Activated CD4-positive, alpha-beta T cell treated with anti-CD3 and anti-CD28 coated beads, Interleukin-2, amount 10 ng/mL, durations not matched to agents 24 days and 14 days (primary cell): ENCODE measurements at regions not wholly inside any gene's neighbourhood (a gene's known extent, or its start where the extent isn't known, plus 50 kb on each side); places are given as distances from the start of the nearest gene placed in this dataset.
"Not testable (repeated sequence)": the region's sequence is repeated elsewhere in the genome, so short reads cannot be mapped to it uniquely, and the experiment has no call there.

ENCODE experiments used
- DNase-seq: peaks from one replicate; pipeline ENCODE4 v3.0.0; 2022
- H3K27ac Mint-ChIP-seq: one replicate; pipeline ENCODE4 v1.8.0; 2022; ENCODE audit warnings: mild to moderate bottlenecking, mixed read lengths
- H3K27me3 Mint-ChIP-seq: one replicate; pipeline ENCODE4 v1.8.0; 2022; ENCODE audit warnings: mixed read lengths
- H3K36me3 Mint-ChIP-seq: one replicate; pipeline ENCODE4 v1.8.0; 2022; ENCODE audit warnings: low read depth, mild to moderate bottlenecking, mixed read lengths
- H3K4me1 Mint-ChIP-seq: one replicate; pipeline ENCODE4 v1.8.0; 2021; ENCODE audit warnings: mixed read lengths
- H3K4me3 Mint-ChIP-seq: one replicate; pipeline ENCODE4 v1.8.0; 2022; ENCODE audit warnings: mild to moderate bottlenecking, moderate library complexity, mixed read lengths
- H3K9me3 Mint-ChIP-seq: one replicate; pipeline ENCODE4 v1.8.0; 2021; ENCODE audit warnings: mixed read lengths
- intact Hi-C: fragments of 100-400 bp; cut with micrococcal nuclease; formaldehyde crosslinking; loops from one replicate; pipeline ENCODE4 v1.15.1; 2023

GRCh38 chr12:25372969-25373817, 122.5 kb upstream of the KRAS start:
- Mint-ChIP-seq H3K4me3 (peak overlapping the region; percentile 40), H3K9me3 (no peaks in the 10 kb centered on the region), H3K27ac (peak overlapping the region; percentile 83), H3K4me1 (peaks cover 51% of the 10 kb centered on the region), H3K36me3 (peaks cover 2% of the 10 kb centered on the region), H3K27me3 (no peaks in the 10 kb centered on the region)
- intact Hi-C loops = loop anchor here (1.0 kb wide), 1 partner anchor 8 kb away; no protein-coding TSS in a partner anchor
- DNase-seq = no peak

GRCh38 chr12:25372002-25372401, 121.3 kb upstream of the KRAS start:
- intact Hi-C loops = no loop called here
- Mint-ChIP-seq H3K9me3 (no peaks in the 10 kb centered on the region), H3K27me3 (no peaks in the 10 kb centered on the region), H3K36me3 (peaks cover 2% of the 10 kb centered on the region), H3K4me3 (no peak overlapping the region), H3K27ac (no peak overlapping the region), H3K4me1 (peaks cover 39% of the 10 kb centered on the region)
- DNase-seq = no peak

DNA sequence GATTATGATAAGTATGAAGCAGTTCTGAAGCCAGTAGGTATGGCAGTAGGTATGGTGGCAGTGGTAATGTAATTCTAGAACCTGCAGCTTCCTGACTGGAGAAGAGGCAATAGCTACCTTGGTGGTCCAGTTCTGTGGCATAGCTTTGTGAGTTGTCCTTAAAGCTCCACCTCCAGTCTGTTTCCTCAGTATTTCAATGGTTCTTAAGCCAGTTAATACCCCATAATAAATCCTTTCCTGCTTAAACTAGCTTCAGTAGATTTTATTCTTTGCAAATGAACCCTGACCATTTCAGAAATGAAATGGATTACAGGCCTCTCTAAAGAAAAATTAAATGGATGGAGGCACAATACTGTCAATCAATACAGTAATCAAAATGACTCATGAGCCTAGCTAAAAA, 117.8 kb upstream of the KRAS start:
- peak; percentile 49 for DNase-seq
- H3K4me3 Mint-ChIP-seq = no peak overlapping the region
- H3K36me3 Mint-ChIP-seq = peaks cover 2% of the 10 kb centered on the region
- intact Hi-C loops = loop anchor here (5.0 kb wide), 1 partner anchor 421 kb away; the partner anchor contains the start of gene BCAT1
- H3K27me3 Mint-ChIP-seq = no peaks in the 10 kb centered on the region
- H3K9me3 Mint-ChIP-seq = no peaks in the 10 kb centered on the region
- no peak overlapping the region for H3K27ac Mint-ChIP-seq
- peaks cover 30% of the 10 kb centered on the region for H3K4me1 Mint-ChIP-seq

GRCh38 chr12:25366122-25366521, 115.4 kb upstream of the KRAS start:
- intact Hi-C loops = loop anchor here (5.0 kb wide), 1 partner anchor 419 kb away; the partner anchor contains the start of gene BCAT1
- Mint-ChIP-seq H3K4me3 (no peak overlapping the region), H3K27ac (peak overlapping the region; percentile 72), H3K36me3 (peaks cover 1% of the 10 kb centered on the region), H3K4me1 (peaks cover 18% of the 10 kb centered on the region), H3K9me3 (no peaks in the 10 kb centered on the region), H3K27me3 (peaks cover 3% of the 10 kb centered on the region)
- peak; percentile 46 for DNase-seq

DNA sequence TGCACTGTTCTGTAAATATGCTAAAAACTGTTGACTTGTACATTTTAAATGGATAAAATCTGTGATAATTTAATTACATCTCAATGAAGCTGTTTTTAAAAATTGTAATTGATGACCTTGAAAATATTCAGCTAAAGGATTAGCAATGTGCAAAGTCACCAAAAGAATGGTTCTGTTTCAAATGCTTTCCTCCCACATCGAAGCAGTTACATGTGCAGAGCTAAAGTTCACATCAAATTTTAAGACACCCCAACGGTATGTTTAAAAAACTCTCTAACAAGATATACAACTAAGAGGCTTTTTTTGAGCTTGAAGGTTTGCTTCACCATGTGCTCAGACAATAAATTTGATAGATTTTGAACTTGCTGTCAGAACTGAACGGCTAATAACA, 114.6 kb upstream of the KRAS start:
- intact Hi-C loops = loop anchor here (1.0 to 5.0 kb wide), 10 partner anchors 8 to 526 kb away; partner anchors contain the start of genes BCAT1, DNAI7 and ETFRF1
- H3K4me3 Mint-ChIP-seq = peak overlapping the region; percentile 40
- DNase-seq = no peak
- peaks cover 1% of the 10 kb centered on the region for H3K36me3 Mint-ChIP-seq
- H3K27me3 Mint-ChIP-seq = peaks cover 3% of the 10 kb centered on the region
- peak overlapping the region; percentile 91 for H3K27ac Mint-ChIP-seq
- no peaks in the 10 kb centered on the region for H3K9me3 Mint-ChIP-seq
- H3K4me1 Mint-ChIP-seq = peaks cover 18% of the 10 kb centered on the region

GRCh38 chr12:25364529-25365339, 114.0 kb upstream of the KRAS start:
- peaks cover 5% of the 10 kb centered on the region for H3K27me3 Mint-ChIP-seq
- peaks cover 1% of the 10 kb centered on the region for H3K36me3 Mint-ChIP-seq
- H3K9me3 Mint-ChIP-seq = no peaks in the 10 kb centered on the region
- peak overlapping the region; percentile 40 for H3K4me3 Mint-ChIP-seq
- DNase-seq = no peak
- peak overlapping the region; percentile 91 for H3K27ac Mint-ChIP-seq
- intact Hi-C loops = loop anchor here (1.0 to 5.0 kb wide), 10 partner anchors 9 to 525 kb away; partner anchors contain the start of genes BCAT1, DNAI7 and ETFRF1
- peaks cover 15% of the 10 kb centered on the region for H3K4me1 Mint-ChIP-seq

DNA sequence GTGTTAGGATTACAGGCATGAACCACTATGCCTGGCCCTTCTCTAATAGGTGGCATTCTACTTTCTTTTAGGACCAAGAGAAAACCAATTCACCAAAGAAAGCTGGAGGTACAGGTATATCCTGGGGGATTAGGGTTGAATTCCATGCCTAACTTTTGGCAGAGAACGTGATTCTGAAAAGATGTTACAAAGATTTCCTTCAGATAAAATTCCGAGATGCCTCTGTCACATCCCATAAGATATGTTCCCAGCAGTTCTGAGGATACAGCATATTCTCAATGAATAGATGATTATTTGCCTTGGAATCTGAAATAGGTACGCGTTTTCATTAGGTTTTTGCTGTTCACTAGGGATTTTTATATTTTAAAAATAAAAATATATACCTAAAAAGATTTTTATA, 111.9 kb upstream of the KRAS start:
- no peaks in the 10 kb centered on the region for H3K9me3 Mint-ChIP-seq
- H3K4me1 Mint-ChIP-seq = peaks cover 13% of the 10 kb centered on the region
- H3K36me3 Mint-ChIP-seq = peaks cover 1% of the 10 kb centered on the region
- no peak overlapping the region for H3K4me3 Mint-ChIP-seq
- H3K27me3 Mint-ChIP-seq = peaks cover 12% of the 10 kb centered on the region
- no peak for DNase-seq
- intact Hi-C loops = no loop called here
- H3K27ac Mint-ChIP-seq = no peak overlapping the region

DNA sequence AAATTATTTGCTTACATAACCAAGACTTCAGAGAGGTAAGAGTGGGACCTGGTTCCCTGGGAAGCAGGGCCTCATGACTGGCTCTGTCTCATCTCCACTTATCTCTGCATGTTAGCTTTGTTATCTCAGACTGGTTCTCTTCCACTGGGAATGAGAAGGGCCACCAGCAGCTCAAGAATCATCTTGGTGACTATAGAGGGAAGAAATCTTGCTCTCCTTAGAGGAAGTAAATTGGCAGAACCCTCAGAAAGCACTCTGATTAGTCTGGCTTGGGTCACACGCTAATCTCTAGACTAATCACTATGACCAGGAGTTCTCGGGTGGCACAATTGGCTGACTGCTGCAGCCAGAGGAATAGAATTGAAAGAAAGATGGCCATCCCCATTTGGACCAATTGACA, 110.8 kb upstream of the KRAS start:
- peaks cover 1% of the 10 kb centered on the region for H3K36me3 Mint-ChIP-seq
- intact Hi-C loops = no loop called here
- no peak for DNase-seq
- peaks cover 19% of the 10 kb centered on the region for H3K27me3 Mint-ChIP-seq
- no peaks in the 10 kb centered on the region for H3K9me3 Mint-ChIP-seq
- no peak overlapping the region for H3K4me3 Mint-ChIP-seq
- H3K4me1 Mint-ChIP-seq = peaks cover 13% of the 10 kb centered on the region
- H3K27ac Mint-ChIP-seq = no peak overlapping the region

DNA sequence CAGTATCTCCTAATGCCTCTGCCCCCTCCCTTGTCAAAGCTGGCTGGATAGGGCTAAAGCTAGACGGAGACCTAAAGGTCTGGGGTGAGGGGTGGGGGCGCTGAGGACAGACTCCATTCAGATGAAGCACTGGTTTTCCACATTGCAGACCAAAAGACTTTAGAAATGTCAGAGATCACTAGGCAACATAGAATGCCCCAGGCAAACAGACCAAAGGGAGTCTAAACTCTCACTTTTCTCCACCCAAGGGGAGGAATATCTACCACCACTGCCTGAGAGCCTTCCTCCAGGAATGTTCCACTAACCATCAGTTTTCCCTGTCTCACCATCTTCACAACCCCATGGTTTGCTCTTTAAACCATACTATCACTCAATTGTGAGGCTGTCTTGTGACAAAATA, 106.9 kb upstream of the KRAS start:
- H3K36me3 Mint-ChIP-seq = peaks cover 1% of the 10 kb centered on the region
- peaks cover 1% of the 10 kb centered on the region for H3K4me1 Mint-ChIP-seq
- H3K27ac Mint-ChIP-seq = no peak overlapping the region
- intact Hi-C loops = no loop called here
- H3K27me3 Mint-ChIP-seq = peaks cover 27% of the 10 kb centered on the region
- no peaks in the 10 kb centered on the region for H3K9me3 Mint-ChIP-seq
- no peak overlapping the region for H3K4me3 Mint-ChIP-seq
- no peak for DNase-seq

DNA sequence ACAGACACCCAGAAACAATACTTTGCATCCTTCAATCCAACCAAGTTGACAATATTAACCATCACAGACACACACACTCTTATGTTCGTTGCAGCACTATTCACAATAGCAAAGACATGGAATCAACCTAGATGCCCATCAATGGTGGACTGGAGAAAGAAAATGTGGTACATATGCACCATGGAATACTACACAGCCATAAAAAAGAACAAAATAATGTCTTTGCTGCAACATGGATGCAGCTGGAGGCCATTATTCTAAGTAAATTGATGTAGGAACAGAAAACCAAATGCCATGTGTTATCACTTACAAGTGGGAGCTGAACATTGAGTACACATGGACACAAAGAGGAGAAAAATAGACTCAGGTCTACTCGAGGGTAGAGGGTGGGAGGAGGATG, 102.2 kb upstream of the KRAS start:
- H3K4me3 Mint-ChIP-seq, H3K36me3 Mint-ChIP-seq, H3K4me1 Mint-ChIP-seq, H3K27ac Mint-ChIP-seq, DNase-seq, H3K9me3 Mint-ChIP-seq, intact Hi-C loops: not testable (repeated sequence)
- H3K27me3 Mint-ChIP-seq = peaks cover 23% of the 10 kb centered on the region

- intact Hi-C loops = no loop called here
- peak; percentile 34 for DNase-seq
- no peaks in the 10 kb centered on the region for H3K36me3 Mint-ChIP-seq
- H3K4me1 Mint-ChIP-seq = peaks cover 4% of the 10 kb centered on the region
- no peaks in the 10 kb centered on the region for H3K9me3 Mint-ChIP-seq
- H3K27ac Mint-ChIP-seq = no peak overlapping the region
- no peak overlapping the region for H3K4me3 Mint-ChIP-seq
- H3K27me3 Mint-ChIP-seq = peaks cover 18% of the 10 kb centered on the region
These were observed 101.6 kb upstream of the KRAS start for GRCh38 chr12:25352083-25352918.

DNA sequence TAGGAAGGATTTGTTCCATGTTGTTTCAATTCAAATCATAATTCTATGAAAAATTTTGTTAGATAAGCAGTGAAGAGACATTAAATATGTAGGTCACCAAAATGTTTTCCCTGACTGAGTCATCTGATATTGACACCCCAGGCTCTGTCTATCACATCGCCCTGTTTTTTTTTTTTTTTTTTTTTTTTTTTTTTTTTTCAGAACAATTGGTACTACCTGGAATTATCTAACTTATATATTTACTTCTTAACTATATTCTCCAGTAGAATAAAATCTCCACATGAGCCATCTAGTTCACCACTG, 97.8 kb upstream of the KRAS start:
- H3K27me3 Mint-ChIP-seq = peaks cover 11% of the 10 kb centered on the region
- H3K4me1 Mint-ChIP-seq = peaks cover 4% of the 10 kb centered on the region
- no peak for DNase-seq
- no peak overlapping the region for H3K4me3 Mint-ChIP-seq
- H3K27ac Mint-ChIP-seq = no peak overlapping the region
- no peaks in the 10 kb centered on the region for H3K9me3 Mint-ChIP-seq
- intact Hi-C loops = no loop called here
- no peaks in the 10 kb centered on the region for H3K36me3 Mint-ChIP-seq

DNA sequence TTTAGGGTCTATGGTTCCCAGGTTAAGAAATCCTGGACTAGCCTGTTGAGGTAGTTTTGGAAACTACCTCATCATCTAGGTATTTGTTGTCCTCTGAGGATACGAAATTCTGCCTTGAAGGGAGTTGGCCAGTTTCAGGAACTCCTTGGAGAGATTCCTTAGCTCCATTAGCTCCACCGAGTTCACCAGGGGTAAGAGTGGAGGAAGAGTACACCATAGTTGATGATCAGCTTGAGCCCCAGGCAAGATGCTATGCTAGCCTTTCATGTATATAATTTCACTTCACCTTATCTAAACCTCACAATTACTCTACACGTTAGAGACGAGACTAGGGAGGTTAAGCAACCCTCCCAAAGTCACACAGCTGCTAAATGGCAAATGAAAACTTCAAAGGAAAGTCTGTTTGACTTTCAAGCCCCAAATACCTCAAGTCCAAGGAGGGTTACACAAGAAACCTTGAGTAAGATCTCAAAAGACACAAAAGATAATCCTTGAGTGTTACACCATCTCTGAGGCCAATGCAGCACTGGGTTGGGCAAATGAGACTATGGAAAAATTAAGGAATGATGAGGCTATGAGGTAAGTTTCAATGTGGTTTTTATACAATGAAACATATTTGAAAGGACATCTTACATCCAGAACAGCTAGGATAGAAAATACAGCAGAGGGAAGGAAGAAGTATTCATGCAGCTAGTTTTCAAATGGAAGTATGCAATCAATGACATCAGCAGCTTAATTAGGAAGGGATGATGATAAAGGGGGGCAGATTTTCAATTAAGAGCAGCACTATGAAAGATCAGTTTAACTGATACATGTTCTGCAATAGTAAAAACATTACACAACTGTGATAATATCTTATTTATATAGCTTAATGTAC, 97.2 kb upstream of the KRAS start:
- no peak for DNase-seq
- Mint-ChIP-seq H3K27me3 (peaks cover 8% of the 10 kb centered on the region), H3K9me3 (no peaks in the 10 kb centered on the region), H3K36me3 (no peaks in the 10 kb centered on the region), H3K4me3 (no peak overlapping the region), H3K4me1 (peaks cover 4% of the 10 kb centered on the region), H3K27ac (no peak overlapping the region)
- intact Hi-C loops = no loop called here
